NT2/D1 (cell line): ENCODE measurements at regions not wholly inside any gene's neighbourhood (a gene's known extent, or its start where the extent isn't known, plus 50 kb on each side); places are given as distances from the start of the nearest gene placed in this dataset.
A peak's percentile ranks its signal among the peaks of the same experiment; 100 is the strongest.

Source experiments
- DNase-seq: peaks from one replicate; pipeline ENCODE4 v3.0.0-alpha.2; 2011; ENCODE audit warnings: low read depth, low spot score
- H3K27me3 ChIP-seq: 2 replicates; pipeline ENCODE4 v1.6.0; 2011; ENCODE audit warnings: mild to moderate bottlenecking; ENCODE audit not compliant: insufficient read length, insufficient read depth
- H3K36me3 ChIP-seq: 2 replicates; pipeline ENCODE4 v1.6.1; 2011; ENCODE audit warnings: mild to moderate bottlenecking, low read length, mixed read lengths; ENCODE audit not compliant: insufficient read depth, insufficient read length
- H3K4me1 ChIP-seq: 2 replicates; pipeline ENCODE4 v1.5.1; 2011; ENCODE audit not compliant: insufficient read depth, insufficient read length
- H3K4me3 ChIP-seq: 2 replicates; pipeline ENCODE4 v1.5.1; 2011; ENCODE audit warnings: low read depth; ENCODE audit not compliant: insufficient read length
- H3K9ac ChIP-seq: 2 replicates; pipeline ENCODE4 v1.6.0; 2011; ENCODE audit warnings: low read depth; ENCODE audit not compliant: insufficient read length
- H3K9me3 ChIP-seq: 2 replicates; pipeline ENCODE4 v1.5.1; 2011; ENCODE audit warnings: mild to moderate bottlenecking, low read length; ENCODE audit not compliant: insufficient read depth
- SUZ12 ChIP-seq: IDR thresholded peaks from 2 replicates; pipeline ENCODE4 v1.6.1; 2011; ENCODE audit not compliant: insufficient read length, insufficient read depth; ENCODE audit errors: extremely low read depth
- YY1 ChIP-seq: IDR thresholded peaks from 2 replicates; pipeline ENCODE4 v1.6.1; 2011; ENCODE audit not compliant: insufficient read length, insufficient read depth
- ZNF274 ChIP-seq: IDR thresholded peaks from 2 replicates; pipeline ENCODE4 v1.6.1; 2011; ENCODE audit warnings: mild to moderate bottlenecking, low read depth, low read length

DNA sequence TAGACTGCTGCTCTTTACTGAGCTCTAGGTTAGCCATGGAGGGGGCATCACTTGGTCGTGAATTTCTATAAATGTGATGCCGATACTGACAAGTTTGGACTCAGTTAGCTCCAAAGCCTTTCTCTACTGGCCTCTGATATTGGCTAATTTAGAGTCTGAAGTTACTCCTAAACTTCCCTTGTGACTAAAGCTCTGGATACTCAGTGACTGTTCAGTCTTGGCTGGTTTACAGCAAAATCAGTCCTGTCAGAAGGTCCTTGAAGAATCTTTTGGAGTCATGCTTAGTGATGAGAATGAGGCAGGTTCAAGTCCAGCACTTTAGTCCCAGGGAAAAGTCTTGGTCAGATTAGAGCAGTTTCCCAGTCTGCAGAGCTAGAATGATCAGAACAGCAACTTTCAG, 197.5 kb upstream of the HS3ST4 start:
- H3K36me3 ChIP-seq = no peaks in the 10 kb centered on the region
- TF ChIP-seq SUZ12 = no peak
- no peak for TF ChIP-seq ZNF274
- no peak for TF ChIP-seq YY1

GRCh38 chr16:25493136-25493811, 198.5 kb upstream of the HS3ST4 start:
- Histone ChIP-seq H3K4me3 (no peak overlapping the region), H3K4me1 (no peaks in the 10 kb centered on the region), H3K27me3 (no peaks in the 10 kb centered on the region), H3K36me3 (no peaks in the 10 kb centered on the region), H3K9ac (no peak overlapping the region), H3K9me3 (peaks cover 3% of the 10 kb centered on the region; the same call in 1 of the 2 replicates)
- DNase-seq = no peak
- TF ChIP-seq ZNF274 (no peak), SUZ12 (no peak), YY1 (no peak)

More for the DNA sequence above, 197.5 kb upstream of the HS3ST4 start:
- Histone ChIP-seq H3K4me1 (no peaks in the 10 kb centered on the region), H3K9ac (no peak overlapping the region), H3K4me3 (no peak overlapping the region), H3K27me3 (no peaks in the 10 kb centered on the region), H3K9me3 (no peaks in the 10 kb centered on the region)
- DNase-seq = no peak

- TF ChIP-seq ZNF274 (no peak), SUZ12 (no peak), YY1 (no peak)
- no peak overlapping the region for H3K4me3 ChIP-seq
- DNase-seq = no peak
- no peaks in the 10 kb centered on the region for H3K27me3 ChIP-seq
- no peaks in the 10 kb centered on the region for H3K36me3 ChIP-seq
- peaks cover 5% of the 10 kb centered on the region; the same call in 1 of the 2 replicates for H3K9me3 ChIP-seq
- no peaks in the 10 kb centered on the region for H3K4me1 ChIP-seq
- H3K9ac ChIP-seq = no peak overlapping the region
Measured at GRCh38 chr16:25488435-25488834, 203.3 kb upstream of the HS3ST4 start.

DNA sequence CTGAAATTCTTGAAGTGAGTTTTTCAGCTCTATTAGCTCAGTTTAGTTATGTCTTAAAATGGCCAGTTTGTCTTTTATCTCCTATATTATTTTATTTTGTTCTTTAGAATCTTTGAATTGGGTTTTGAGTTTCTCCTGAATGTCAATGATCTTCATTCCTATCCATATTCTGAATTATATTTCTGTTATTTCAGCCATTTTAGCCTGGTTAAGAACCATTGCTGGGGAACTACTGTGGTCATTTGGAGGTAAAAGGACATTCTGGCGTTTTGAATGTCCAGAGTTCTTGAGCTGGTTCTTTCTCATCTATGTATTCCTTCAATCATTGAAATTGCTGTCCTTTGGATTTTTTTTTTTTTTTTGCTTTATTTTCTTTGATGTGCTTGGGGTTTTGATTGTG, 203.9 kb upstream of the HS3ST4 start:
- no peaks in the 10 kb centered on the region for H3K4me1 ChIP-seq
- no peak for DNase-seq
- no peak overlapping the region for H3K9ac ChIP-seq
- H3K4me3 ChIP-seq = no peak overlapping the region
- no peaks in the 10 kb centered on the region for H3K27me3 ChIP-seq
- H3K36me3 ChIP-seq = no peaks in the 10 kb centered on the region
- TF ChIP-seq ZNF274 = no peak
- no peak for TF ChIP-seq SUZ12
- no peak for TF ChIP-seq YY1
- H3K9me3 ChIP-seq = peaks cover 5% of the 10 kb centered on the region; the same call in 1 of the 2 replicates

- peak; percentile 82 for DNase-seq
- Histone ChIP-seq H3K4me3 (no peak overlapping the region), H3K4me1 (no peaks in the 10 kb centered on the region), H3K36me3 (no peaks in the 10 kb centered on the region), H3K9ac (no peak overlapping the region), H3K9me3 (no peaks in the 10 kb centered on the region), H3K27me3 (no peaks in the 10 kb centered on the region)
- no peak for TF ChIP-seq ZNF274
- TF ChIP-seq SUZ12 = no peak
- TF ChIP-seq YY1 = no peak
Measured at GRCh38 chr16:25481636-25482035, 210.1 kb upstream of the HS3ST4 start.

GRCh38 chr16:25478476-25478875, 213.3 kb upstream of the HS3ST4 start:
- Histone ChIP-seq H3K9ac (no peak overlapping the region), H3K36me3 (no peaks in the 10 kb centered on the region), H3K27me3 (no peaks in the 10 kb centered on the region), H3K9me3 (no peaks in the 10 kb centered on the region), H3K4me3 (no peak overlapping the region), H3K4me1 (no peaks in the 10 kb centered on the region)
- no peak for DNase-seq
- TF ChIP-seq SUZ12 (no peak), ZNF274 (no peak), YY1 (no peak)

- Histone ChIP-seq H3K36me3 (no peaks in the 10 kb centered on the region), H3K27me3 (no peaks in the 10 kb centered on the region), H3K4me1 (no peaks in the 10 kb centered on the region), H3K9ac (no peak overlapping the region), H3K4me3 (no peak overlapping the region), H3K9me3 (no peaks in the 10 kb centered on the region)
- no peak for TF ChIP-seq ZNF274
- no peak for TF ChIP-seq SUZ12
- TF ChIP-seq YY1 = no peak
- no peak for DNase-seq
Measured at GRCh38 chr16:25464058-25464457, 206.4 kb upstream of the ZKSCAN2 start.
